Breast epithelium (tissue), 4 donors: ENCODE measurements at regions not wholly inside any gene's neighbourhood (a gene's known extent, or its start where the extent isn't known, plus 50 kb on each side); places are given as distances from the start of the nearest gene placed in this dataset.

Source experiments
- DNase-seq, 2 donors: peaks; one replicate each; pipeline ENCODE4 v3.0.0-alpha.2; 2019; ENCODE audit warnings: low spot score in 2 of 2
- H3K27ac ChIP-seq, 2 donors: fragments of 200-600 bp; sonication (generic) in 1 of 2; one replicate each; pipeline ENCODE4 v1.5.1; 2016 to 2019; ENCODE audit warnings: mild to moderate bottlenecking in 1 of 2
- H3K27me3 ChIP-seq, 2 donors: fragments of 200-600 bp; sonication (generic) in 1 of 2; one replicate each; pipeline versions ENCODE4 v1.5.1 to v1.6.0; 2017 to 2019; ENCODE audit warnings: control low read depth in 1 of 2, mild to moderate bottlenecking in 1 of 2
- H3K36me3 ChIP-seq: fragments of 200-600 bp; one replicate; pipeline ENCODE4 v1.5.1; 2019
- H3K4me1 ChIP-seq, 2 donors: fragments of 200-600 bp; sonication (generic); one replicate each; pipeline ENCODE4 v1.5.1; 2016 to 2019; ENCODE audit warnings: control low read depth in 1 of 2
- H3K4me3 ChIP-seq, 3 donors: fragments of 200-600 bp; sonication (generic); 1 replicate in 2 of 3; 2 replicates in 1 of 3; pipeline ENCODE4 v1.5.1; 2016 to 2019; ENCODE audit warnings: mild to moderate bottlenecking in 3 of 3, moderate library complexity in 2 of 3
- H3K9me3 ChIP-seq, 2 donors: fragments of 200-600 bp; sonication (generic) in 1 of 2; one replicate each; pipeline ENCODE4 v1.5.1; 2016 to 2019; ENCODE audit warnings: control low read depth in 1 of 2
- POLR2A ChIP-seq: fragments of 450-650 bp; IDR thresholded peaks from one replicate; pipeline ENCODE4 v1.6.1; 2016; ENCODE audit warnings: antibody characterized with exemption, mild to moderate bottlenecking, moderate library complexity
- POLR2AphosphoS5 ChIP-seq, 3 donors: sonication (generic); formaldehyde crosslinking; IDR thresholded peaks; one replicate each; pipeline ENCODE4 v1.6.1; 2017; ENCODE audit warnings: antibody characterized with exemption in 3 of 3
- intact Hi-C: fragments of 100-400 bp; cut with DNase I; formaldehyde crosslinking; loops from one replicate; pipeline ENCODE4 v1.15.1; 2023; ENCODE audit warnings: low total_unique reads
- TF ChIP-seq, protein P1 (sequence below), 3 donors: fragments of 450-650 bp; IDR thresholded peaks; one replicate each; pipeline ENCODE4 v1.5.1; 2016 to 2017; ENCODE audit warnings: antibody characterized with exemption in 3 of 3, mild to moderate bottlenecking in 3 of 3, moderate library complexity in 3 of 3

DNA sequence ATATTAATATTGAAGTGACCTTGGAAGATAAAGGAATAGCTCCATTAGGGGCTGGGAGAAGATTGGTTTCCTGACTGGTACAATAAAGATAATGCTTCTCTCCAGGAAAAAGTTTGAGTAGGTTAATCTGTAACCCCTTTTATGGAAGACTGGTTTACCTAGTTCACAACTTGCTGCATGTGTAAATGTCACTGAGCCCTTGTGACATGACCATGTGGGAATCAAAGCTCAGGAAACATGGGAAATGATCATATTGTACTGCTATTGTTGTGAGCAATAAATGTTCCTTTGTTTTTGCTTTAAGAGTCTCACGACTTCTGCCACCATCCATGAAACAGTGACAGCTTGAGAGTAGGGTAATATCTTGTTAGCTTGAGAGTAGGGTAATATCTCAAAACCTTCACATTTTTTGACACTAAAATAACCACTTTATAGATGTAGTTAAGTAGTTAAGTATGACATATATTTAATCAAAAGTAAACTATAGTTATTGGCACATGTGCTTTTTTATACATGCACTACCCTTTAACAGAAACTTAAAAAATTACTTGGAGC, 1338.6 kb downstream of the FSCB start:
- Histone ChIP-seq H3K27me3 (no peaks in the 10 kb centered on the region), H3K4me1 (no peaks in the 10 kb centered on the region), H3K27ac (no peak overlapping the region), H3K36me3 (no peaks in the 10 kb centered on the region), H3K4me3 (no peak overlapping the region), H3K9me3 (no peaks in the 10 kb centered on the region)
- intact Hi-C loops, result loop anchor here (5.0 kb wide), 1 partner anchor 1699 kb away; no protein-coding TSS in a partner anchor
- no peak for DNase-seq
- TF ChIP-seq POLR2A (no peak), POLR2AphosphoS5 (IDR thresholded peaks at IDR 0.05) (no peak)
- TF ChIP-seq, protein P1, sequence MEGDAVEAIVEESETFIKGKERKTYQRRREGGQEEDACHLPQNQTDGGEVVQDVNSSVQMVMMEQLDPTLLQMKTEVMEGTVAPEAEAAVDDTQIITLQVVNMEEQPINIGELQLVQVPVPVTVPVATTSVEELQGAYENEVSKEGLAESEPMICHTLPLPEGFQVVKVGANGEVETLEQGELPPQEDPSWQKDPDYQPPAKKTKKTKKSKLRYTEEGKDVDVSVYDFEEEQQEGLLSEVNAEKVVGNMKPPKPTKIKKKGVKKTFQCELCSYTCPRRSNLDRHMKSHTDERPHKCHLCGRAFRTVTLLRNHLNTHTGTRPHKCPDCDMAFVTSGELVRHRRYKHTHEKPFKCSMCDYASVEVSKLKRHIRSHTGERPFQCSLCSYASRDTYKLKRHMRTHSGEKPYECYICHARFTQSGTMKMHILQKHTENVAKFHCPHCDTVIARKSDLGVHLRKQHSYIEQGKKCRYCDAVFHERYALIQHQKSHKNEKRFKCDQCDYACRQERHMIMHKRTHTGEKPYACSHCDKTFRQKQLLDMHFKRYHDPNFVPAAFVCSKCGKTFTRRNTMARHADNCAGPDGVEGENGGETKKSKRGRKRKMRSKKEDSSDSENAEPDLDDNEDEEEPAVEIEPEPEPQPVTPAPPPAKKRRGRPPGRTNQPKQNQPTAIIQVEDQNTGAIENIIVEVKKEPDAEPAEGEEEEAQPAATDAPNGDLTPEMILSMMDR (IDR thresholded peaks at IDR 0.05), result no peak

DNA sequence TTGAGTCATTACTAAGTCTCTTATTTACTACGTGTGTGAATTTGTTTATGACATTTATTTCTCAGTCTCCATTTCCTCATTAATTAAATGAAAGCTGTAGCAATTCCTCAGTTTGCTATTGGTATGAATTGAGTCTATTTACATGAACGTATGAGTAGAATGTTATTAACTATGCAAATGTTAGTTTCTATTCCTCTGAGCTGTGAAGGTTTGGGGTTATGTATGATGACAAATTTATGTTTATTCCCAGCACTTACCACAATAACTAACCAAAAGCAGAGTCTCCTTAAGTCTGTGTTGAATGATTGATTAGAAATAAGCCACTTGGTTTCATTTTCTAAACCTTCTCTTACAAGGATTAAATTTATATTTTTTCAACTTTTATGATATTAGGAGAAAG, 1340.9 kb downstream of the FSCB start:
- intact Hi-C loops, result loop anchor here (5.0 kb wide), 1 partner anchor 1701 kb away; no protein-coding TSS in a partner anchor
- TF ChIP-seq POLR2A, result no peak
- no peak for TF ChIP-seq POLR2AphosphoS5 (IDR thresholded peaks at IDR 0.05)
- TF ChIP-seq, protein P1 (IDR thresholded peaks at IDR 0.05), result no peak

DNA sequence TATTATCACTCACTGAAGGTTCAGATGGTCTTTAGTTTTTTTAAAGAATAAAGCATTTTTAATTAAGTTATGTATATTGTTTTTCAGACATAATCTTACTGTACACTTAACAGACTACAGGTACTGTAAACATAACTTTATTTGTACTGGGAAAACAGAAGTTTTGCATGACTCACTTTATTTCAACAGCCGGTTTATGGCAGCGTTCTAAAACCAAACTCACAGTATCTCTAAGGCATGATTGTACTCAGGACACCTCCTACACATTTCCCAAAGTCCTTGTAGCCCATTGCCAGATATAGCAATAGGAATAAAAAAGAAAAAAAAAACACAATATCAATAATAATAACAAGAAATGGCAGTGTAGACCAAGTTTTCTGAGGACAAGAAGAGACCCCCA, 1341.4 kb downstream of the FSCB start:
- intact Hi-C loops, result loop anchor here (5.0 kb wide), 1 partner anchor 1702 kb away; no protein-coding TSS in a partner anchor
- TF ChIP-seq POLR2A, result no peak
- TF ChIP-seq POLR2AphosphoS5 (IDR thresholded peaks at IDR 0.05), result no peak
- TF ChIP-seq, protein P1 (IDR thresholded peaks at IDR 0.05), result no peak
- no peaks in the 10 kb centered on the region for H3K9me3 ChIP-seq
- H3K36me3 ChIP-seq, result no peaks in the 10 kb centered on the region
- DNase-seq, result no peak
- no peaks in the 10 kb centered on the region for H3K27me3 ChIP-seq
- H3K27ac ChIP-seq, result no peak overlapping the region
- no peak overlapping the region for H3K4me3 ChIP-seq
- H3K4me1 ChIP-seq, result no peaks in the 10 kb centered on the region

More for the DNA sequence above, 1340.9 kb downstream of the FSCB start:
- Histone ChIP-seq H3K4me3 (no peak overlapping the region), H3K27me3 (no peaks in the 10 kb centered on the region), H3K27ac (no peak overlapping the region), H3K9me3 (no peaks in the 10 kb centered on the region), H3K4me1 (no peaks in the 10 kb centered on the region), H3K36me3 (no peaks in the 10 kb centered on the region)
- DNase-seq, result no peak

DNA sequence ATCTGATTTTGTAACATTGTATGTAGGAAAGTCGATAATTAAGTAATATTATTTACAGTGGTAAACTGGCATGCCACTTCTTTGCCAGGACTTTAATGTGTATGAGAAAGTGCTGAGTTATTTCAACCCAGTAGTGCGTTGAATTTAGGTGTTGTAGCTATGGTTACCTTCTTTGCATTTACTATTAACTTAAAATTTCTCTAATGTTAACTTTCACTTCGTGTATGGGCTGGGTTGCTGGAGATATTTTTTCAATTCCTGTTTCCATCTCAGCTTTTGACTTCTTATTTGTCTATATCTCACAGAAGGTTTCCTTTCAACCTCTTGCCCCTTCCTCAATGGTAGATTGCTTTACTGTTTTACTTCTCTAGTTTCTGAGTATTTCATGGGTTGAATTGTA, 1345.6 kb downstream of the FSCB start:
- H3K27me3 ChIP-seq, result no peaks in the 10 kb centered on the region
- H3K9me3 ChIP-seq, result no peaks in the 10 kb centered on the region
- no peaks in the 10 kb centered on the region for H3K4me1 ChIP-seq
- no peak for TF ChIP-seq POLR2A
- TF ChIP-seq, protein P1 (IDR thresholded peaks at IDR 0.05), result no peak
- TF ChIP-seq POLR2AphosphoS5 (IDR thresholded peaks at IDR 0.05), result no peak
- H3K36me3 ChIP-seq, result no peaks in the 10 kb centered on the region
- intact Hi-C loops, result no loop called here
- H3K27ac ChIP-seq, result no peak overlapping the region
- no peak overlapping the region for H3K4me3 ChIP-seq
- DNase-seq, result no peak

DNA sequence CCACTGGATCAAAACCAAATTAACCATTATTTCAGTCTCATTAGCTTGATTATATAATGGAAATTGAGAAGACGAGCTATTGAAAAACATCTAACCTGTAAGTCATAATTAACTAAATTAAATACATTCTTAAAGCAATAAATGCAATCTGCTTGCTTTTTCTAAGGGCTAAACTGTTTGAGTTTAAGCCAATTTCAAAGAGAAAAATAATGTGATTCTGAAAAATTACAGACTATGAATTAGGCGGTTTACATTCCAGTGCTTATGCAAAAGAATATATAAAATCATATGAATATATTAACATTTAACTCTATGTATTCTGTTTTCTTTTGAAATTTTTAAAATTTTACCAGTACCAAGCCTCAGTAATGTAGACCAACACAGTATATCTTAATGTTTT, 1349.4 kb downstream of the FSCB start:
- intact Hi-C loops, result no loop called here
- no peaks in the 10 kb centered on the region for H3K27me3 ChIP-seq
- TF ChIP-seq POLR2A, result no peak
- TF ChIP-seq, protein P1 (IDR thresholded peaks at IDR 0.05), result no peak
- no peak overlapping the region for H3K27ac ChIP-seq
- H3K36me3 ChIP-seq, result no peaks in the 10 kb centered on the region
- no peak for DNase-seq
- H3K9me3 ChIP-seq, result no peaks in the 10 kb centered on the region
- no peaks in the 10 kb centered on the region for H3K4me1 ChIP-seq
- no peak overlapping the region for H3K4me3 ChIP-seq
